Suppressor macrophage treated with lipopolysaccharide for 1 hour (primary cell): ENCODE measurements at regions not wholly inside any gene's neighbourhood (a gene's known extent, or its start where the extent isn't known, plus 50 kb on each side); places are given as distances from the start of the nearest gene placed in this dataset.
"Not testable (repeated sequence)": the region's sequence is repeated elsewhere in the genome, so short reads cannot be mapped to it uniquely, and the experiment has no call there.

Experiments
- DNase-seq, 3 donors: peaks; one replicate each; pipeline ENCODE4 v3.0.0-alpha.2; 2020 to 2022

- DNase-seq, result not testable (repeated sequence)
Measured at GRCh38 chr1:60913708-60914107, 168.7 kb upstream of the NFIA start.

- no peak for DNase-seq
Measured at GRCh38 chr1:60913039-60913438, 169.3 kb upstream of the NFIA start.

- peak; percentile 22 to 55 (median 32) for DNase-seq
Measured at GRCh38 chr1:60911966-60912697, 170.2 kb upstream of the NFIA start.

GRCh38 chr1:60908159-60908558 lies 174.2 kb upstream of the NFIA start:
- no peak for DNase-seq

GRCh38 chr1:60906526-60906925 lies 175.8 kb upstream of the NFIA start:
- no peak for DNase-seq

- no peak for DNase-seq
Measured at GRCh38 chr1:60906039-60906438, 176.3 kb upstream of the NFIA start.

- DNase-seq, result no peak
Measured at GRCh38 chr1:60904099-60904851, 178.1 kb upstream of the NFIA start.

GRCh38 chr1:60903591-60903990 lies 178.8 kb upstream of the NFIA start:
- no peak for DNase-seq

- no peak for DNase-seq
Measured at GRCh38 chr1:60899464-60899863, 182.9 kb upstream of the NFIA start.

- no peak for DNase-seq
Measured at GRCh38 chr1:60898987-60899386, 183.4 kb upstream of the NFIA start.

- no peak for DNase-seq
Measured at GRCh38 chr1:60898413-60898812, 183.9 kb upstream of the NFIA start.

- no peak for DNase-seq
Measured at GRCh38 chr1:60896701-60897363, 185.5 kb upstream of the NFIA start.

- no peak for DNase-seq
Measured at GRCh38 chr1:60895701-60896100, 186.7 kb upstream of the NFIA start.

- no peak for DNase-seq
Measured at GRCh38 chr1:60895252-60895651, 187.1 kb upstream of the NFIA start.

- DNase-seq, result no peak
Measured at GRCh38 chr1:60894741-60895140, 187.6 kb upstream of the NFIA start.

- no peak for DNase-seq
Measured at GRCh38 chr1:60894130-60894529, 188.2 kb upstream of the NFIA start.

- DNase-seq, result peak in 2 of 3 donors; percentile 20 to 21
Measured at GRCh38 chr1:60893136-60893930, 189.0 kb upstream of the NFIA start.

- DNase-seq, result peak in 2 of 3 donors; percentile 16 to 20
Measured at GRCh38 chr1:60891765-60892164, 190.6 kb upstream of the NFIA start.

GRCh38 chr1:60891281-60891680 lies 191.1 kb upstream of the NFIA start:
- no peak for DNase-seq

GRCh38 chr1:60890664-60891063 lies 191.7 kb upstream of the NFIA start:
- peak; percentile 69 to 78 (median 75) for DNase-seq

GRCh38 chr1:60889709-60890108 lies 192.7 kb upstream of the NFIA start:
- peak; percentile 15 to 48 (median 33) for DNase-seq

GRCh38 chr1:60888126-60888525 lies 194.2 kb upstream of the NFIA start:
- no peak for DNase-seq

- DNase-seq, result no peak
Measured at GRCh38 chr1:60886793-60887331, 195.5 kb upstream of the NFIA start.
